Thyroid gland (tissue), 4 donors: ENCODE measurements at regions not wholly inside any gene's neighbourhood (a gene's known extent, or its start where the extent isn't known, plus 50 kb on each side); places are given as distances from the start of the nearest gene placed in this dataset.

Experiments
- CTCF ChIP-seq, 6 experiments: fragments of 200-600 bp in 3 of 6; fragments of 450-650 bp in 3 of 6; sonication (generic) in 3 of 6; IDR thresholded peaks; one replicate each; pipeline ENCODE4 v1.5.1; 2016 to 2019; ENCODE audit warnings: antibody characterized with exemption in 6 of 6, mild to moderate bottlenecking in 2 of 6, inconsistent platforms in 1 of 6, moderate library complexity in 1 of 6
- POLR2A ChIP-seq, 2 donors: fragments of 450-650 bp; IDR thresholded peaks; one replicate each; pipeline ENCODE4 v1.6.1; 2017; ENCODE audit warnings: antibody characterized with exemption in 2 of 2, mild to moderate bottlenecking in 2 of 2, moderate library complexity in 1 of 2

- TF ChIP-seq POLR2A (IDR thresholded peaks at IDR 0.05) (no peak), CTCF (IDR thresholded peaks at IDR 0.05) (no peak)
These were observed 351.1 kb upstream of the PMFBP1 start for GRCh38 chr16:72523087-72523486.
